Osteoblast (primary cell): ENCODE measurements at regions not wholly inside any gene's neighbourhood (a gene's known extent, or its start where the extent isn't known, plus 50 kb on each side); places are given as distances from the start of the nearest gene placed in this dataset.

Experiments
- DNase-seq: peaks from one replicate; pipeline ENCODE4 v3.0.0; 2011; ENCODE audit warnings: low spot score, mixed read lengths; ENCODE audit not compliant: insufficient read length; ENCODE audit errors: missing footprints
- H2AFZ ChIP-seq: 2 replicates; pipeline ENCODE4 v1.6.0; 2011; ENCODE audit warnings: mild to moderate bottlenecking, low read length
- H3K27ac ChIP-seq: 2 replicates; pipeline ENCODE4 v1.5.1; 2011; ENCODE audit warnings: mild to moderate bottlenecking, low read depth, low read length, moderate library complexity
- H3K27me3 ChIP-seq: 2 replicates; pipeline ENCODE4 v1.6.0; 2012; ENCODE audit warnings: mild to moderate bottlenecking, control low read depth, inconsistent platforms, low read length, moderate library complexity; ENCODE audit not compliant: insufficient read depth
- H3K36me3 ChIP-seq: 2 replicates; pipeline ENCODE4 v1.5.1; 2011; ENCODE audit warnings: mild to moderate bottlenecking, low read length, control low read depth, moderate library complexity; ENCODE audit not compliant: insufficient read depth
- H3K4me1 ChIP-seq: 2 replicates; pipeline ENCODE4 v1.5.1; 2011; ENCODE audit warnings: mild to moderate bottlenecking, low read length, control low read depth, moderate library complexity; ENCODE audit not compliant: insufficient read depth
- H3K4me2 ChIP-seq: 2 replicates; pipeline ENCODE4 v1.6.0; 2011; ENCODE audit warnings: mild to moderate bottlenecking, low read length; ENCODE audit not compliant: insufficient read depth
- H3K4me3 ChIP-seq: fragments of 200-600 bp; sonication (generic); 3 replicates; pipeline ENCODE4 v1.5.1; 2012; ENCODE audit warnings: mild to moderate bottlenecking, low read length, inconsistent platforms; ENCODE audit not compliant: insufficient read depth
- H3K79me2 ChIP-seq: 2 replicates; pipeline ENCODE4 v1.6.0; 2012; ENCODE audit warnings: mild to moderate bottlenecking, low read length, control low read depth, inconsistent platforms; ENCODE audit not compliant: insufficient read depth
- H3K9me3 ChIP-seq: 2 replicates; pipeline ENCODE4 v1.5.1; 2011; ENCODE audit warnings: low read depth, low read length, control low read depth
- H4K20me1 ChIP-seq: 2 replicates; pipeline ENCODE4 v1.6.0; 2012; ENCODE audit warnings: mild to moderate bottlenecking, low read length, control low read depth; ENCODE audit not compliant: insufficient read depth
- CTCF ChIP-seq: IDR thresholded peaks from 2 replicates; pipeline ENCODE4 v1.5.1; 2011; ENCODE audit warnings: mild to moderate bottlenecking, low read depth, low read length, moderate library complexity; ENCODE audit errors: extremely low read depth

- no peaks in the 10 kb centered on the region for H3K9me3 ChIP-seq
- no peaks in the 10 kb centered on the region for H4K20me1 ChIP-seq
- no peak overlapping the region for H2AFZ ChIP-seq
- H3K4me1 ChIP-seq: no peaks in the 10 kb centered on the region
- no peak for TF ChIP-seq CTCF
- no peak overlapping the region for H3K4me2 ChIP-seq
- no peak overlapping the region for H3K27ac ChIP-seq
- no peak overlapping the region for H3K4me3 ChIP-seq
- H3K79me2 ChIP-seq: no peaks in the 10 kb centered on the region
- H3K27me3 ChIP-seq: no peaks in the 10 kb centered on the region
- no peak for DNase-seq
- H3K36me3 ChIP-seq: no peaks in the 10 kb centered on the region
These were observed 140.7 kb downstream of the NOL4 start for GRCh38 chr18:34083910-34084535.

- Histone ChIP-seq H2AFZ (no peak overlapping the region), H3K4me2 (no peak overlapping the region), H4K20me1 (no peaks in the 10 kb centered on the region), H3K4me3 (no peak overlapping the region), H3K27me3 (no peaks in the 10 kb centered on the region), H3K27ac (no peak overlapping the region), H3K9me3 (no peaks in the 10 kb centered on the region), H3K36me3 (no peaks in the 10 kb centered on the region), H3K4me1 (no peaks in the 10 kb centered on the region), H3K79me2 (no peaks in the 10 kb centered on the region)
- DNase-seq: no peak
- no peak for TF ChIP-seq CTCF
These were observed 147.1 kb downstream of the NOL4 start for GRCh38 chr18:34077599-34077998.

- H3K4me1 ChIP-seq: no peaks in the 10 kb centered on the region
- H3K27ac ChIP-seq: no peak overlapping the region
- H2AFZ ChIP-seq: no peak overlapping the region
These were observed 148.5 kb downstream of the NOL4 start for GRCh38 chr18:34075963-34076860.

More at GRCh38 chr18:34075963-34076860, 148.5 kb downstream of the NOL4 start:
- H4K20me1 ChIP-seq: no peaks in the 10 kb centered on the region
- H3K4me2 ChIP-seq: no peak overlapping the region
- no peaks in the 10 kb centered on the region for H3K9me3 ChIP-seq
- no peaks in the 10 kb centered on the region for H3K36me3 ChIP-seq
- no peak for DNase-seq
- no peaks in the 10 kb centered on the region for H3K79me2 ChIP-seq
- no peak for TF ChIP-seq CTCF
- no peak overlapping the region for H3K4me3 ChIP-seq
- H3K27me3 ChIP-seq: no peaks in the 10 kb centered on the region
